ENCODE measurements at regions not wholly inside any gene's neighbourhood (a gene's known extent, or its start where the extent isn't known, plus 50 kb on each side); places are given as distances from the start of the nearest gene placed in this dataset.

DNA sequence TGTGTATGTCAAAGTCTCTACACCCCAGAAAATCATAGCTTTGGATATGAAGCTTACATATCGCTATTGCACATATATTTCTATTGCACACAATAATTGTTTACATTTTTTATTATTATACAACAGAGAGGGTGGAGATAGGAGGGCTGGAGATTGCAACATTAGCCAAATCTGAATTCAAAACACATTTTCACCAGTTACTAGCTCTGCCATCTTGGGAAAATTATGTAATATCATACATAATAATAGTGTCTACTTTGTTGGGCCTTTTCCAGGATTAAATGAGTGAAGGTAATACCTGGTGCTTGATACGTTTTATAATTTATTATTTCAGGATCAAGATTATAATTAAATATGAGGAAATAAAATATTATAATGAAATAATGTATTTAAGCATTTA lies 507.4 kb upstream of the TBX3 start:
- TF ChIP-seq, protein P1, sequence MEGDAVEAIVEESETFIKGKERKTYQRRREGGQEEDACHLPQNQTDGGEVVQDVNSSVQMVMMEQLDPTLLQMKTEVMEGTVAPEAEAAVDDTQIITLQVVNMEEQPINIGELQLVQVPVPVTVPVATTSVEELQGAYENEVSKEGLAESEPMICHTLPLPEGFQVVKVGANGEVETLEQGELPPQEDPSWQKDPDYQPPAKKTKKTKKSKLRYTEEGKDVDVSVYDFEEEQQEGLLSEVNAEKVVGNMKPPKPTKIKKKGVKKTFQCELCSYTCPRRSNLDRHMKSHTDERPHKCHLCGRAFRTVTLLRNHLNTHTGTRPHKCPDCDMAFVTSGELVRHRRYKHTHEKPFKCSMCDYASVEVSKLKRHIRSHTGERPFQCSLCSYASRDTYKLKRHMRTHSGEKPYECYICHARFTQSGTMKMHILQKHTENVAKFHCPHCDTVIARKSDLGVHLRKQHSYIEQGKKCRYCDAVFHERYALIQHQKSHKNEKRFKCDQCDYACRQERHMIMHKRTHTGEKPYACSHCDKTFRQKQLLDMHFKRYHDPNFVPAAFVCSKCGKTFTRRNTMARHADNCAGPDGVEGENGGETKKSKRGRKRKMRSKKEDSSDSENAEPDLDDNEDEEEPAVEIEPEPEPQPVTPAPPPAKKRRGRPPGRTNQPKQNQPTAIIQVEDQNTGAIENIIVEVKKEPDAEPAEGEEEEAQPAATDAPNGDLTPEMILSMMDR (IDR thresholded peaks at IDR 0.05), result no peak
- TF ChIP-seq POLR2A (IDR thresholded peaks at IDR 0.05), result no peak
